C4-2B (cell line): ENCODE measurements at regions not wholly inside any gene's neighbourhood (a gene's known extent, or its start where the extent isn't known, plus 50 kb on each side); places are given as distances from the start of the nearest gene placed in this dataset.

Experiments
- H3K27ac ChIP-seq: fragments of 450-650 bp; 2 replicates; pipeline ENCODE4 v1.5.1; 2017
- CTCF ChIP-seq: fragments of 450-650 bp; conservative IDR thresholded peaks from 2 replicates; pipeline ENCODE4 v1.5.1; 2017; ENCODE audit warnings: mild to moderate bottlenecking
- ZFX ChIP-seq: fragments of 450-650 bp; IDR thresholded peaks from 2 replicates; pipeline ENCODE4 v1.6.1; 2017

GRCh38 chr12:14261861-14262260, 103.6 kb upstream of the ATF7IP start:
- no peak overlapping the region for H3K27ac ChIP-seq
- no peak for TF ChIP-seq ZFX
- TF ChIP-seq CTCF, result no peak

GRCh38 chr12:14262771-14263511, 102.5 kb upstream of the ATF7IP start:
- TF ChIP-seq CTCF, result no peak
- TF ChIP-seq ZFX, result no peak
- H3K27ac ChIP-seq, result no peak overlapping the region

GRCh38 chr12:14263742-14264141, 101.7 kb upstream of the ATF7IP start:
- H3K27ac ChIP-seq, result no peak overlapping the region
- TF ChIP-seq ZFX (no peak), CTCF (no peak)

- H3K27ac ChIP-seq, result no peak overlapping the region
- TF ChIP-seq ZFX (no peak), CTCF (no peak)
These were observed 101.2 kb upstream of the ATF7IP start for GRCh38 chr12:14264316-14264715.

GRCh38 chr12:14264778-14265177, 100.7 kb upstream of the ATF7IP start:
- no peak for TF ChIP-seq CTCF
- no peak for TF ChIP-seq ZFX
- H3K27ac ChIP-seq, result no peak overlapping the region

GRCh38 chr12:14268120-14268515, 97.4 kb upstream of the ATF7IP start:
- TF ChIP-seq ZFX (no peak), CTCF (no peak)
- no peak overlapping the region for H3K27ac ChIP-seq

- no peak overlapping the region for H3K27ac ChIP-seq
- no peak for TF ChIP-seq ZFX
- no peak for TF ChIP-seq CTCF
These were observed 95.1 kb upstream of the ATF7IP start for GRCh38 chr12:14270392-14270791.
